Activated naive CD4-positive, alpha-beta T cell treated with anti-CD3 and anti-CD28 coated beads for 36 hours (primary cell): ENCODE measurements at regions not wholly inside any gene's neighbourhood (a gene's known extent, or its start where the extent isn't known, plus 50 kb on each side); places are given as distances from the start of the nearest gene placed in this dataset.

Experiments used
- CTCF ChIA-PET: fragments of 350-600 bp; sonication (Branson Sonifier 250); formaldehyde crosslinking; loops from one replicate; lab custom pipeline; 2021; ENCODE audit warnings: antibody characterized with exemption; lab: Charles Lee
- DNase-seq: peaks from one replicate; pipeline ENCODE4 v3.0.0-alpha.2; 2020
- H3K27ac Mint-ChIP-seq: one replicate; pipeline ENCODE4 v1.8.0; 2021; ENCODE audit warnings: mild to moderate bottlenecking, mixed read lengths
- H3K27me3 Mint-ChIP-seq: one replicate; pipeline ENCODE4 v1.8.0; 2021; ENCODE audit warnings: low read depth, mixed read lengths
- H3K36me3 Mint-ChIP-seq: one replicate; pipeline ENCODE4 v1.8.0; 2021; ENCODE audit warnings: low read depth, mixed read lengths
- H3K4me1 Mint-ChIP-seq: one replicate; pipeline ENCODE4 v1.8.0; 2021; ENCODE audit warnings: low read depth, mixed read lengths
- H3K4me3 Mint-ChIP-seq: one replicate; pipeline ENCODE4 v1.8.0; 2021; ENCODE audit warnings: mild to moderate bottlenecking, moderate library complexity, mixed read lengths
- H3K9me3 Mint-ChIP-seq: one replicate; pipeline ENCODE4 v1.8.0; 2021; ENCODE audit warnings: mixed read lengths
- intact Hi-C: fragments of 100-400 bp; cut with micrococcal nuclease; formaldehyde crosslinking; loops from one replicate; pipeline ENCODE4 v1.15.1; 2023

DNA sequence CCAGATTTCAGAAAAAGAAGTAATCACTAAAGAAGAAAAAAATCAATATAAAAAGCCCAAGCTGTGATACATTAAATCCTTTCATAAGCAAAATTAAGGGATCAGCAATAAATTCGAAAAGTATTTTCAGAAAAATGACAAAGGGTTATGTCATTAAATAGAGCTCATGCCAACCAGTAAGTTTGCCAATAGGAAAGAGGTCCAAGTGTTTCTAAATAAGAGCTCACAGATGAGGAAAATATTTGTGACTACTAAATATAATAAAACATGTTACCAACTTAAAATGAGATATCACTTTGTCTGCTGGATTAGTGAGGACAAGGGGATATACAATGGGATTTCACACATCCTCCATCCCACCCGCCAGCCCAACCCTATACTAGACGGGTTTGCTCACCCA is 140.3 kb upstream of the EYA4 start:
- no peak for DNase-seq
- Mint-ChIP-seq H3K27ac (no peak overlapping the region), H3K4me1 (no peaks in the 10 kb centered on the region), H3K9me3 (no peaks in the 10 kb centered on the region), H3K4me3 (no peak overlapping the region), H3K27me3 (no peaks in the 10 kb centered on the region), H3K36me3 (no peaks in the 10 kb centered on the region)
- intact Hi-C loops: no loop called here
- CTCF ChIA-PET: no interaction called here

DNA sequence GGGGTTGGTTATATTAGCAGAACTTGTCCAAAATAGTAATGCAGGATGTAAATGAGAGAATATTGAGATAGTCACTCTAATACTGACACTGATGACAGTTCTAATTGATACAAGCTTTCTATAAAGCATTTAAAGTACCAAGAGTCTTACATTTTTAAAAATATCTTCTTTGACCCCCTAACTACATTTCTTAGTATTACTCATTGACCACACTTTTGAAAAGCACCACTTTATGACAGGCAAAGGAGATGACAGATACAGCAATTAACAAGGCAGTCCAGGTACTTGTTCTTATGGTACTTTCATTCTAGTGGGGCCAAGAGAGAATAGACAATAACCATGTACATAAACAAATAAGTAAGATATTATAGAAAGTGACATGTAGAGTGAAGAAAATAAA is 139.4 kb upstream of the EYA4 start:
- CTCF ChIA-PET: no interaction called here
- Mint-ChIP-seq H3K36me3 (no peaks in the 10 kb centered on the region), H3K4me3 (no peak overlapping the region), H3K27ac (no peak overlapping the region), H3K27me3 (no peaks in the 10 kb centered on the region), H3K4me1 (no peaks in the 10 kb centered on the region), H3K9me3 (no peaks in the 10 kb centered on the region)
- DNase-seq: no peak
- intact Hi-C loops: no loop called here

DNA sequence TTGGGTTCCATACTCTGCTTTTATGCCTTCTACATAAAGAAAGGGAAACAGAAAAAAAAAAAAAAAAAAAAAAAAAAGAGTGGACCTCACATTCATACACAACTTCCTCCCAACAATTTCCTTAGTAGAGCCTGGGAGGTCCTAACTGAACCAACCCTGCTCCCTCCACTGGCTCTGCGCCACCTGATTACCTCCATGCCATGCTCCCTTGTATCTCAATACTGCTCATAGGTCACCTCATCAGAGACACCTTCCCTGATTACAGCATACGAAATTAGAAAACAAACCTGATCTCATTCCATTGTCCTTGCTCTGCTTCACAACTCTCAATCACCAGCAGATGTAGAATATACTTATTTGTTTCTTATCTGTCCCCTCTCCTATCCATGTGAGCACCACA is 134.2 kb upstream of the EYA4 start:
- Mint-ChIP-seq H3K4me3 (no peak overlapping the region), H3K4me1 (no peaks in the 10 kb centered on the region), H3K36me3 (no peaks in the 10 kb centered on the region), H3K27me3 (no peaks in the 10 kb centered on the region), H3K9me3 (no peaks in the 10 kb centered on the region), H3K27ac (no peak overlapping the region)
- intact Hi-C loops: no loop called here
- CTCF ChIA-PET: no interaction called here
- DNase-seq: no peak

DNA sequence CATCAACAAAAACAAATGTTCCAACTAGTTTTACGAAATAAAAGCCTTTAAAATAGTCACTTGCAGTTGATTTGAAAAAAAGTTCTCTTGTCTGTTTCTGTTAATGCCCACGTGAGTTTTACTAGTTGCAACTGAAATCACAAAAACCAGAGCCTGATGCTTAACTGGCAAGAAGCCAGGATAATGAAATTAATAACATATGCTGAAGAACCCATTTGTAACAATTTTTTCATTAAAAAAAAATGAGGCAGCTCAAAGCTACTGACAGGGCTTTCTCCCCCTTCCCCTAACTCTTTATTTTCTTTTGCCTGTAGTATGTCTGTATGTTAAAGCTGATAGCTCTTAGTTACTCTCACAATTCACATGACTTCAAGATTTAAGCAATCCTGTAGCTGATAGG is 132.7 kb upstream of the EYA4 start:
- intact Hi-C loops: no loop called here
- CTCF ChIA-PET: no interaction called here
- H3K27ac Mint-ChIP-seq: no peak overlapping the region
- no peak for DNase-seq
- no peaks in the 10 kb centered on the region for H3K27me3 Mint-ChIP-seq
- no peaks in the 10 kb centered on the region for H3K9me3 Mint-ChIP-seq
- H3K36me3 Mint-ChIP-seq: no peaks in the 10 kb centered on the region
- H3K4me1 Mint-ChIP-seq: no peaks in the 10 kb centered on the region
- no peak overlapping the region for H3K4me3 Mint-ChIP-seq

DNA sequence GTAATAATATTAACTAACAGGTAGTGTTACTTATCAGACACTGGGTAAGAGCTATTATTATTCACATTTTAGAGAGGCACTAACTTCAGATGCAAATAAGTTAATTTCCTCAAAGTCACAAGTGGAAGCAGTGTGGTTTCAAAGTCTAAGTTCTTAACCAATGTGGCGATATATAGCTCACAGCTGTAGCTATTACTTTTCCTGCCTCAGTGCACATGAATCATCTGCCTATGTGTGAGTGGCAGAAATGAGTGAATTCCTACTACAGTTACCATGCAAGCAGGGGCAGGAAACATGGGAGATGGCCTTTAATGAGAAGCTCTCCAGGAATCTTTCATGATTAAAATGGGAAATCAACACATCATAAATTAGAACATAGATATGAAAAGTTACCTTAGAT is 126.2 kb upstream of the EYA4 start:
- intact Hi-C loops: no loop called here
- no peak for DNase-seq
- CTCF ChIA-PET: no interaction called here

DNA sequence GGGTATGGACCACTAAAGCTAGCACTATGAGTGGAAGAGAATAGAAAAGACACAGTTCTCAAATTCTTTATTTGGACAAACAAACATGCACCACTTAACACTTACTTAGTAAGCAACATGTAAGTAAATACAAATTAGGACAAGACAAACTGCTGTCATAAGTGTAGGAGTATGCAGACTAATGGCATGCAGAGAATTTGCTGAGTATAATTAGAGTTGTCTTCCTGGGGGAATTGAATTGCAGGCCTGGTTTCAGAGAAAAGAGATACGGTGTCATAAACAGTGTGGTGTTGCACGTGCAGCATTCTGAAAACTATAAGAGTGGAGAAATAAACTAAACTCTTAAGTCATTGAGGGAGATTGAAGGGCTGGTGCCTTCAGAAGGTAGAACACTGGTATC is 125.2 kb upstream of the EYA4 start:
- CTCF ChIA-PET: no interaction called here
- Mint-ChIP-seq H3K4me3 (no peak overlapping the region), H3K27ac (no peak overlapping the region), H3K36me3 (no peaks in the 10 kb centered on the region), H3K27me3 (no peaks in the 10 kb centered on the region), H3K4me1 (no peaks in the 10 kb centered on the region), H3K9me3 (peaks cover 7% of the 10 kb centered on the region)
- DNase-seq: no peak
- intact Hi-C loops: no loop called here

More for the DNA sequence above, 126.2 kb upstream of the EYA4 start:
- H3K27me3 Mint-ChIP-seq: no peaks in the 10 kb centered on the region
- no peaks in the 10 kb centered on the region for H3K4me1 Mint-ChIP-seq
- no peaks in the 10 kb centered on the region for H3K36me3 Mint-ChIP-seq
- H3K27ac Mint-ChIP-seq: no peak overlapping the region
- no peak overlapping the region for H3K4me3 Mint-ChIP-seq
- peaks cover 1% of the 10 kb centered on the region for H3K9me3 Mint-ChIP-seq

DNA sequence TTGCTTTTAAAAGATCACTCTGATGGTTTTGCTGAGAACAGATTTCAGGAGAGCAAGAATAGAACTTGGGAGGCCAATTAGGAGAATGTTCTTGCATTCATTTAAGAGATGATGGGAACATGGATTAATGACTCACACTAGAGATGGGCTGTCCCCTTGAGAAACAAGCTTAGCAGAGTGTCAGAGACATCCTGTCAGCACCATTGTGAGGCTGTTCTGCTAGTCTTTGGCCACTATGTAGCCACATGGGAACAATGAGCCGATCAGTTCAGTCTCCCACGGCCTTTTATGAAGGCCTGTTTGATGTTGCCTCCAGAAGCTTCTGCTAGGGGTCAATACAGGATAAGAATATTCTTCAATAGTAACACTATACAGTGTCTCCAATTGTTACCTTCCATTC is 113.0 kb upstream of the EYA4 start:
- CTCF ChIA-PET: no interaction called here
- Mint-ChIP-seq H3K36me3 (no peaks in the 10 kb centered on the region), H3K4me3 (no peak overlapping the region), H3K27ac (no peak overlapping the region), H3K9me3 (peaks cover 2% of the 10 kb centered on the region), H3K4me1 (no peaks in the 10 kb centered on the region), H3K27me3 (no peaks in the 10 kb centered on the region)
- intact Hi-C loops: no loop called here
- no peak for DNase-seq

DNA sequence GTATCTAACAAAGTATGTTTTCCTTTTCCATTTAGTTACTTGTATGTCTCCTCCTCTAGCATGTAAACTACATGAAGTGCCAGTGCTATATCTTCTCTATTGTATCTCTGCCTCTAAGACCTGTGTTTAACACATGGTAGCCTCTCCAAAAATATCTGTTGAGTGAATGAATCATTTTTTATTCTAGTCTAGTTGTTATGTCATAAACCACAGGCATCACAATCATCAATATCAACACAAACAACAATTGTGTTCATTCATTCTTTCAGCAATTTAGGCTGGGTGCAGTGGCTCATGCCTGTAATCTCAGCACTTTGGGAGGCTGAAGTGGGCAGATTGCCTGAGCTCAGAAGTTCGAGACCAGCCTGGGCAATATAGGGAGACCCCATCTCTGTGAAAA is 111.6 kb upstream of the EYA4 start:
- intact Hi-C loops: no loop called here
- Mint-ChIP-seq H3K4me1 (no peaks in the 10 kb centered on the region), H3K36me3 (no peaks in the 10 kb centered on the region), H3K27me3 (no peaks in the 10 kb centered on the region), H3K9me3 (no peaks in the 10 kb centered on the region), H3K27ac (no peak overlapping the region), H3K4me3 (no peak overlapping the region)
- DNase-seq: no peak
- CTCF ChIA-PET: no interaction called here

DNA sequence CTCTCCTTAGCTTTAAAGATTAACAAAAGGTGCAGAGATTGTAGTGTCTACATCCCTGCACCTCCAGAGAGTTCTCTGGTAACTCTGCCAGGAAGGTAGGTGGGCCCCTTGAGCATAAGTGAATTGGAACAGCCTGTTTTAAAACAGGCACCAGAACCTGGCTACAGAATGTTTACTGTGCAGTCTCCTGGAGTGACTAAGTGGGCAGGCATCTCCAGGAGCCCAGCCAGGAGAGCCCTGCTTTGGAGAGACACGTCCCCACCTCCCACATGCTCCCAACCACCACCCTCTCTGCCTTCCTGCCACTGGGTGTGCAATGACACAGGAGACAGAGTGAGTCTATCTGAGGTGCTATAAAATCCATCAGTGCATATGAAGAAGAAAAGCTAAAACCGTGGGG is 110.3 kb upstream of the EYA4 start:
- DNase-seq: no peak
- Mint-ChIP-seq H3K36me3 (no peaks in the 10 kb centered on the region), H3K4me3 (no peak overlapping the region), H3K27me3 (no peaks in the 10 kb centered on the region), H3K9me3 (no peaks in the 10 kb centered on the region), H3K27ac (no peak overlapping the region), H3K4me1 (no peaks in the 10 kb centered on the region)
- intact Hi-C loops: no loop called here
- CTCF ChIA-PET: no interaction called here

DNA sequence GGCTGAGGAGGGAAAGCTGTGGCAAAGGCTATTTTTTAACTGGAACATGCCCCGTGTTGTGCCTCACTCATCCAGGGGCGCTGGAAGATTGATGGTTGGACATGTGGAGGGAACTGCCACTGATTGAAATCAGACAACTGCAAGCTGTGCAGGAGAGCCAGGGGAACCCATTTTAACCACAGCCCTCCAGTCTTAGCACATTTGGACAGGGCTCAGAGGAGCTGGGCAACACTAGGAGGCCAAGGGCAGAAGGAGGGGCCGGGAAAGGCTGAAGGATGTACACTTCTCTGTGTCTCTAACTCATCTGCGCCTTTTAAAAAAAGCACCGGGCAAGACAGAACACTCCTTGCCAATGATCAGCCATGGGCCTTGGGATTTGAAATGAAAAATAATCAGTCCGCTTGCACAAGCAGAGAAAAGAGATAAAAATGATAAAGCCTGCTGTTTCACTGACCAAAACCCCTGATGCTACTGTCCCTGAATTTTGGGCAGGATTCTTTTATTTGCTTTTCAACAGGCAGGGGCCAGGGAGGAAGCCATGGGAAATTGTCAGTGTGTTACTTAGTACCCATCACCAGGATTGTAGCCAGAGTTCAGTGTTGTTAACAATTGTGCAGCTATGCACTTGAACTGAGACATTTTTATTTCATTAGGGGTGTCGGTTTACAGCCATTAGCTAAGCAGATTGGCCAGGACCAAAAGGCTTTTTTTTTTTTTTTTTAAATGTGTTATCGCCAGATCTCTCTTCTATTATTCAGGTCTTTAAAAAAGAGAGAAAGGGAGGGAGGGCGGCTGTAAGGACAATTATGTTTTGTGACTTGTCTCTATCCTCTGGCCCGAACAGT is 109.3 kb upstream of the EYA4 start:
- Mint-ChIP-seq H3K4me1 (no peaks in the 10 kb centered on the region), H3K4me3 (no peak overlapping the region), H3K27me3 (no peaks in the 10 kb centered on the region), H3K27ac (no peak overlapping the region), H3K9me3 (no peaks in the 10 kb centered on the region), H3K36me3 (no peaks in the 10 kb centered on the region)
- DNase-seq: no peak
- intact Hi-C loops: no loop called here
- CTCF ChIA-PET: no interaction called here

DNA sequence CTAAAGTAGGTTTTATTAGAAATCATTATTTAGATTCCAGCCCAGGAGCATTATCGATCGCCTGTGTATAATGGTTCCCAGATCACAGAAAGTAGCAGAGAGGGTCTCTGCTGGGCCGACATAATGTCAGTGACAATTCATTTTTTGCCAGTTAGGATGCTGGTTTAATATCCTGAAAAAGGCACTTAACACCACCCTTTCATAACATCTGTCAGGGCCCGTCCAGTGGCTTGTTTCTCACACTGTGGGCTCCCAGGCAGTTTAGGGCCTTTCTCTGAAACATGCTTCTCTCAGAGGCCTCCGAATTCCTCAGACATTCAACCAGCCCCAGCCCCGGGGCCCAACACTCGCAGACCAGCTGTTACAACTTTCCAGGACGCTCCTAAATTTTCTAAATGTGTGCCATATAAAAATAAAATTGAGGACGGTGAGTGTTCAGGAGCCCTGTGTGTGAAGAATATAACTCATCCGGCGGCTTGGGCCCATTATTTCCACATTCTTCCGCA is 108.6 kb upstream of the EYA4 start:
- no peaks in the 10 kb centered on the region for H3K9me3 Mint-ChIP-seq
- no peaks in the 10 kb centered on the region for H3K36me3 Mint-ChIP-seq

DNA sequence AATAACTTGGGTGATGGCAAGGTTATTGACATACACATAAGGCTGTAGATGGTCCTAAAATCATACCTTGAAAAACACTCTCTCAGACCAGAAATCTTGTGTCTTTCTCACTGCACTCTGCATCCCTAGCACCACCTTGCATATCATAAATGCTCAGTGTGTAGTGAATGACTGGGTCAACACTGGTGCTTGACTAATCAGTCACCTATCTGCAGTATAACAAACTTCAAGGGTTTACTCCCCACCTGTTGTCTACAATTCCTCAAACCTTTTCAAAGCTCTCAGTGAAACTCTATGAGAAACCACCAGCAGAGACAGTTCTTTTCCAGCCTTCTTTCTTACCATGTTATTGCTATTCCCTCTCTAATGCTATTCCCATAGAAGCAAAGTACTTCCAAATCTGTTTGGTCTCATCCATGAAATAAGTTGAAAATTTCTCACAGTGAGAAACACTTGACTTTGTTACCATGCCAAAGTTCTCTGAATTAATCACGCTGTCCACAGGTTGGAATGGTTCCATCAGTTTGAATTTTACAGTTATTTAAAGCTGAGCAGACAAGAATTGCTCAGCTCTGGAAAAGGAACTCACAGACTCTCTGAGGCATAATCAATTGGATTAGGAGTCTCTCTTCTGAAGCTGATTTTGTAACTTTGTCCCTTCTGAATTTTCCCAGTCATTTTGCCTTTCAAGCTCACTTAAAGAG is 104.8 kb upstream of the EYA4 start:
- H3K27ac Mint-ChIP-seq: no peak overlapping the region
- H3K36me3 Mint-ChIP-seq: no peaks in the 10 kb centered on the region
- intact Hi-C loops: no loop called here
- H3K4me1 Mint-ChIP-seq: no peaks in the 10 kb centered on the region
- no peak for DNase-seq
- H3K9me3 Mint-ChIP-seq: peaks cover 1% of the 10 kb centered on the region
- CTCF ChIA-PET: no interaction called here
- H3K4me3 Mint-ChIP-seq: no peak overlapping the region
- no peaks in the 10 kb centered on the region for H3K27me3 Mint-ChIP-seq

More for the DNA sequence above, 108.6 kb upstream of the EYA4 start:
- Mint-ChIP-seq H3K27ac (no peak overlapping the region), H3K27me3 (no peaks in the 10 kb centered on the region), H3K4me3 (no peak overlapping the region), H3K4me1 (no peaks in the 10 kb centered on the region)
- intact Hi-C loops: no loop called here
- DNase-seq: no peak
- CTCF ChIA-PET: no interaction called here
